Sigmoid colon (tissue), 4 donors: ENCODE measurements at regions not wholly inside any gene's neighbourhood (a gene's known extent, or its start where the extent isn't known, plus 50 kb on each side); places are given as distances from the start of the nearest gene placed in this dataset.

Source experiments
- EP300 ChIP-seq, 4 donors: sonication (generic); formaldehyde crosslinking; IDR thresholded peaks; one replicate each; pipeline ENCODE4 v1.6.1; 2017; ENCODE audit warnings: antibody characterized with exemption in 4 of 4
- POLR2A ChIP-seq, 2 donors: fragments of 450-650 bp; IDR thresholded peaks; one replicate each; pipeline ENCODE4 v1.6.1; 2016; ENCODE audit warnings: antibody characterized with exemption in 2 of 2, mild to moderate bottlenecking in 2 of 2, moderate library complexity in 2 of 2
- POLR2AphosphoS5 ChIP-seq, 4 donors: sonication (generic); formaldehyde crosslinking; IDR thresholded peaks; one replicate each; pipeline ENCODE4 v1.6.1; 2017; ENCODE audit warnings: antibody characterized with exemption in 4 of 4
- TF ChIP-seq, protein P1 (sequence below), 4 experiments: fragments of 450-650 bp in 3 of 4; fragments of 200-600 bp in 1 of 4; IDR thresholded peaks; one replicate each; pipeline ENCODE4 v1.5.1; 2016 to 2019; ENCODE audit warnings: antibody characterized with exemption in 4 of 4, mild to moderate bottlenecking in 3 of 4, moderate library complexity in 2 of 4

DNA sequence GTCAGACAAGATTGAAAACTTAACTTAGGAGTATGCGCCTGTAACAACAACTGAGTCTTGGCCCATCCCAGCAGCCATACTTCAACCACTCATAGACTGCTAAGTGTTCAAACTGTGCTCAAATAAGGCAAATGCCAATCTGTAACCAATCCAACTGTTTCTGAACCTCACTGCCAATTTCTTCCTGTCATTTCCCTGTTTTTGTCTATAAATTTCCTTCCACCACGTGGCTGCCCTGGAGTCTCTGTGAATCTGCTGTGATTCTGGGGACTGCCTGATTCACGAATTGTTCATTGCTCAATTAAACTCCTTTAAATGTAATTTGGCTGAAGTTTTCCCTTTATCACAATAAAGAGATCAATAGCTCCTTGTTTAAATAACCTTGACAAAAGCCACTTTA is 50.8 kb upstream of the FREM2 start:
- TF ChIP-seq, protein P1, sequence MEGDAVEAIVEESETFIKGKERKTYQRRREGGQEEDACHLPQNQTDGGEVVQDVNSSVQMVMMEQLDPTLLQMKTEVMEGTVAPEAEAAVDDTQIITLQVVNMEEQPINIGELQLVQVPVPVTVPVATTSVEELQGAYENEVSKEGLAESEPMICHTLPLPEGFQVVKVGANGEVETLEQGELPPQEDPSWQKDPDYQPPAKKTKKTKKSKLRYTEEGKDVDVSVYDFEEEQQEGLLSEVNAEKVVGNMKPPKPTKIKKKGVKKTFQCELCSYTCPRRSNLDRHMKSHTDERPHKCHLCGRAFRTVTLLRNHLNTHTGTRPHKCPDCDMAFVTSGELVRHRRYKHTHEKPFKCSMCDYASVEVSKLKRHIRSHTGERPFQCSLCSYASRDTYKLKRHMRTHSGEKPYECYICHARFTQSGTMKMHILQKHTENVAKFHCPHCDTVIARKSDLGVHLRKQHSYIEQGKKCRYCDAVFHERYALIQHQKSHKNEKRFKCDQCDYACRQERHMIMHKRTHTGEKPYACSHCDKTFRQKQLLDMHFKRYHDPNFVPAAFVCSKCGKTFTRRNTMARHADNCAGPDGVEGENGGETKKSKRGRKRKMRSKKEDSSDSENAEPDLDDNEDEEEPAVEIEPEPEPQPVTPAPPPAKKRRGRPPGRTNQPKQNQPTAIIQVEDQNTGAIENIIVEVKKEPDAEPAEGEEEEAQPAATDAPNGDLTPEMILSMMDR (IDR thresholded peaks at IDR 0.05), result no peak
- TF ChIP-seq EP300 (IDR thresholded peaks at IDR 0.05) (no peak), POLR2AphosphoS5 (IDR thresholded peaks at IDR 0.05) (no peak), POLR2A (IDR thresholded peaks at IDR 0.05) (no peak)
